WTC11 (cell line): ENCODE measurements at regions not wholly inside any gene's neighbourhood (a gene's known extent, or its start where the extent isn't known, plus 50 kb on each side); places are given as distances from the start of the nearest gene placed in this dataset.

Source experiments
- ATAC-seq: fragments of 200-7000 bp; cut with Tn5 transposase; 2 replicates; pipeline ENCODE4 v1.10.0; 2021; ENCODE audit warnings: mild to moderate bottlenecking, moderate library complexity
- CTCF ChIA-PET: fragments of 300-600 bp; sonication (Branson Sonifier 250); formaldehyde crosslinking; loops from one replicate; lab custom pipeline; 2021; ENCODE audit warnings: antibody characterized with exemption; lab: Charles Lee
- POLR2A ChIA-PET: fragments of 350-600 bp; sonication (Branson Sonifier 250); formaldehyde crosslinking; loops from one replicate; lab custom pipeline; 2021; ENCODE audit warnings: antibody characterized with exemption; lab: Charles Lee
- DNase-seq: peaks from one replicate; pipeline ENCODE4 v3.0.0; 2021; ENCODE audit warnings: low spot score
- H3K27ac Mint-ChIP-seq: 2 replicates; pipeline ENCODE4 v1.8.0; 2021; ENCODE audit warnings: mixed read lengths
- H3K27me3 Mint-ChIP-seq: 2 replicates; pipeline ENCODE4 v1.8.0; 2021; ENCODE audit warnings: low read depth, mild to moderate bottlenecking, moderate library complexity, mixed read lengths
- H3K36me3 Mint-ChIP-seq: 2 replicates; pipeline ENCODE4 v1.8.0; 2021; ENCODE audit warnings: mixed read lengths
- H3K4me1 Mint-ChIP-seq: 2 replicates; pipeline ENCODE4 v1.8.0; 2022; ENCODE audit warnings: mixed read lengths
- H3K4me3 Mint-ChIP-seq: 2 replicates; pipeline ENCODE4 v1.8.0; 2021; ENCODE audit warnings: mild to moderate bottlenecking, moderate library complexity, mixed read lengths
- H3K9me3 Mint-ChIP-seq: 2 replicates; pipeline ENCODE4 v1.8.0; 2021; ENCODE audit warnings: mixed read lengths
- ELF4 ChIP-seq: sonication (generic); formaldehyde crosslinking; IDR thresholded peaks from 2 replicates; pipeline ENCODE4 v1.8.1; 2022; ENCODE audit warnings: low read depth, mild to moderate bottlenecking, moderate library complexity, missing genetic modification reagents
- EMX1 ChIP-seq: fragments of 250-450 bp; sonication (Bioruptor Pico); IDR thresholded peaks from 2 replicates; pipeline ENCODE4 v1.8.0; 2021; ENCODE audit warnings: mild to moderate bottlenecking
- ESRRA ChIP-seq: sonication (generic); formaldehyde crosslinking; IDR thresholded peaks from 2 replicates; pipeline ENCODE4 v1.8.1; 2022; ENCODE audit warnings: mild to moderate bottlenecking, missing genetic modification reagents, borderline replicate concordance
- GTF2I ChIP-seq: fragments of 250-450 bp; sonication (Bioruptor Pico); conservative IDR thresholded peaks from 2 replicates; pipeline ENCODE4 v1.4.0; 2021; ENCODE audit warnings: mild to moderate bottlenecking
- HMGA2 ChIP-seq: fragments of 250-450 bp; sonication (Bioruptor Pico); IDR thresholded peaks from 2 replicates; pipeline ENCODE4 v1.4.0; 2021; ENCODE audit warnings: mild to moderate bottlenecking, moderate library complexity
- IRF2 ChIP-seq: sonication (generic); formaldehyde crosslinking; IDR thresholded peaks from 2 replicates; pipeline ENCODE4 v1.8.0; 2022; ENCODE audit warnings: low read depth, missing genetic modification reagents, borderline replicate concordance
- JAZF1 ChIP-seq: fragments of 250-450 bp; sonication (Bioruptor Pico); IDR thresholded peaks from 2 replicates; pipeline ENCODE4 v1.9.0; 2021; ENCODE audit warnings: moderate library complexity, mild to moderate bottlenecking, inconsistent platforms
- KAT7 ChIP-seq: sonication (generic); formaldehyde crosslinking; IDR thresholded peaks from 2 replicates; pipeline ENCODE4 v1.8.1; 2023; ENCODE audit warnings: missing genetic modification reagents, mild to moderate bottlenecking, borderline replicate concordance
- MYBL2 ChIP-seq: sonication (generic); formaldehyde crosslinking; IDR thresholded peaks from 2 replicates; pipeline ENCODE4 v1.8.1; 2023; ENCODE audit warnings: mild to moderate bottlenecking, moderate library complexity, missing genetic modification reagents
- NFYB ChIP-seq: sonication (generic); formaldehyde crosslinking; conservative IDR thresholded peaks from 2 replicates; pipeline ENCODE4 v1.8.0; 2022; ENCODE audit warnings: low read depth, missing genetic modification reagents
- NR2C2 ChIP-seq: sonication (generic); formaldehyde crosslinking; IDR thresholded peaks from 2 replicates; pipeline ENCODE4 v1.8.0; 2022; ENCODE audit warnings: mild to moderate bottlenecking, missing genetic modification reagents
- ZBTB21 ChIP-seq: sonication (generic); formaldehyde crosslinking; IDR thresholded peaks from 2 replicates; pipeline ENCODE4 v1.8.1; 2023; ENCODE audit warnings: mild to moderate bottlenecking, missing genetic modification reagents, borderline replicate concordance
- ZNF263 ChIP-seq: sonication (generic); formaldehyde crosslinking; IDR thresholded peaks from 2 replicates; pipeline ENCODE4 v1.8.1; 2022; ENCODE audit warnings: low read depth, mild to moderate bottlenecking, moderate library complexity, missing genetic modification reagents
- TF ChIP-seq, protein P1 (sequence below): sonication (generic); formaldehyde crosslinking; IDR thresholded peaks from 2 replicates; pipeline ENCODE4 v1.8.0; 2023; ENCODE audit warnings: mild to moderate bottlenecking, missing genetic modification reagents
- TF ChIP-seq, protein P2 (sequence below): sonication (generic); formaldehyde crosslinking; IDR thresholded peaks from 2 replicates; pipeline ENCODE4 v1.8.1; 2022; ENCODE audit warnings: mild to moderate bottlenecking, missing genetic modification reagents, moderate library complexity, borderline replicate concordance
- TF ChIP-seq, protein P3 (sequence below): fragments of 200-600 bp; IDR thresholded peaks from 2 replicates; pipeline ENCODE4 v1.8.0; 2022; ENCODE audit warnings: antibody characterized with exemption
- TF ChIP-seq, protein P4 (sequence below): sonication (generic); formaldehyde crosslinking; IDR thresholded peaks from 2 replicates; pipeline ENCODE4 v1.8.1; 2022; ENCODE audit warnings: missing genetic modification reagents, borderline replicate concordance
- TF ChIP-seq, protein P5 (sequence below): sonication (generic); formaldehyde crosslinking; IDR thresholded peaks from 2 replicates; pipeline ENCODE4 v1.8.0; 2022; ENCODE audit warnings: mild to moderate bottlenecking, missing genetic modification reagents
- TF ChIP-seq, protein P6 (sequence below): sonication (generic); formaldehyde crosslinking; IDR thresholded peaks from 2 replicates; pipeline ENCODE4 v1.8.0; 2022; ENCODE audit warnings: missing genetic modification reagents

DNA sequence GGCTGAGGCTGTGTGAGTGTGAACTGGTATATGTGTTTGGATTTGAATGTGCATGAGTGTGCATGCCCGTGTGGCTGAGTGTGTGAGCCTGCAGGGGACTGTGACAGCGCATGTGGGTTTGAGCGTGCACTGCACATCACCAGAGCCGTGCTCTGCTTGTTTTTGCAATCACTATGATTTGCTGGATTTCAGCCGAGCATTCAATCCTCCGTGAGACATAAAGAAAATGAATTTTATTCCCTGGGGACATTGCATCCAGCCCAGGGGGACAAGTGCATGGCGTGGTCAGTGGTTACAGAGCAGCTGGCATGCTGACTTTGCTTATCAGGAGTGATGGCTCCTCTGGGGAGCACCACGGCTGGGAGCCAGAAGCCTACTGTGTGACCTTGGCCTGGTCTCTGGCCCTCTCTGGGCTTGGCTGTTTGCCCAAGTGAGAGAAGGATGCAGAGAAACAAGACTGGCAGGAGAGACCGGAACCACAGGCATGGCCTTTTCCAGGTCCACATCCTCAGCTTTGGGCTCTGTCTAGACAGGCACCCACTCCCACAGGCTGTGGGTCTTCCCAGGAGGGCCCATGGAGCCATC is 160.2 kb upstream of the UNC5B start (continued):
- TF ChIP-seq, protein P1, sequence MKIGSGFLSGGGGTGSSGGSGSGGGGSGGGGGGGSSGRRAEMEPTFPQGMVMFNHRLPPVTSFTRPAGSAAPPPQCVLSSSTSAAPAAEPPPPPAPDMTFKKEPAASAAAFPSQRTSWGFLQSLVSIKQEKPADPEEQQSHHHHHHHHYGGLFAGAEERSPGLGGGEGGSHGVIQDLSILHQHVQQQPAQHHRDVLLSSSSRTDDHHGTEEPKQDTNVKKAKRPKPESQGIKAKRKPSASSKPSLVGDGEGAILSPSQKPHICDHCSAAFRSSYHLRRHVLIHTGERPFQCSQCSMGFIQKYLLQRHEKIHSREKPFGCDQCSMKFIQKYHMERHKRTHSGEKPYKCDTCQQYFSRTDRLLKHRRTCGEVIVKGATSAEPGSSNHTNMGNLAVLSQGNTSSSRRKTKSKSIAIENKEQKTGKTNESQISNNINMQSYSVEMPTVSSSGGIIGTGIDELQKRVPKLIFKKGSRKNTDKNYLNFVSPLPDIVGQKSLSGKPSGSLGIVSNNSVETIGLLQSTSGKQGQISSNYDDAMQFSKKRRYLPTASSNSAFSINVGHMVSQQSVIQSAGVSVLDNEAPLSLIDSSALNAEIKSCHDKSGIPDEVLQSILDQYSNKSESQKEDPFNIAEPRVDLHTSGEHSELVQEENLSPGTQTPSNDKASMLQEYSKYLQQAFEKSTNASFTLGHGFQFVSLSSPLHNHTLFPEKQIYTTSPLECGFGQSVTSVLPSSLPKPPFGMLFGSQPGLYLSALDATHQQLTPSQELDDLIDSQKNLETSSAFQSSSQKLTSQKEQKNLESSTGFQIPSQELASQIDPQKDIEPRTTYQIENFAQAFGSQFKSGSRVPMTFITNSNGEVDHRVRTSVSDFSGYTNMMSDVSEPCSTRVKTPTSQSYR: no peak
- TF ChIP-seq, protein P2, sequence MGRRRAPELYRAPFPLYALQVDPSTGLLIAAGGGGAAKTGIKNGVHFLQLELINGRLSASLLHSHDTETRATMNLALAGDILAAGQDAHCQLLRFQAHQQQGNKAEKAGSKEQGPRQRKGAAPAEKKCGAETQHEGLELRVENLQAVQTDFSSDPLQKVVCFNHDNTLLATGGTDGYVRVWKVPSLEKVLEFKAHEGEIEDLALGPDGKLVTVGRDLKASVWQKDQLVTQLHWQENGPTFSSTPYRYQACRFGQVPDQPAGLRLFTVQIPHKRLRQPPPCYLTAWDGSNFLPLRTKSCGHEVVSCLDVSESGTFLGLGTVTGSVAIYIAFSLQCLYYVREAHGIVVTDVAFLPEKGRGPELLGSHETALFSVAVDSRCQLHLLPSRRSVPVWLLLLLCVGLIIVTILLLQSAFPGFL (CRISPR knock-in tag): no peak
- TF ChIP-seq EMX1 (CRISPR knock-in tag): no peak
- TF ChIP-seq, protein P3, sequence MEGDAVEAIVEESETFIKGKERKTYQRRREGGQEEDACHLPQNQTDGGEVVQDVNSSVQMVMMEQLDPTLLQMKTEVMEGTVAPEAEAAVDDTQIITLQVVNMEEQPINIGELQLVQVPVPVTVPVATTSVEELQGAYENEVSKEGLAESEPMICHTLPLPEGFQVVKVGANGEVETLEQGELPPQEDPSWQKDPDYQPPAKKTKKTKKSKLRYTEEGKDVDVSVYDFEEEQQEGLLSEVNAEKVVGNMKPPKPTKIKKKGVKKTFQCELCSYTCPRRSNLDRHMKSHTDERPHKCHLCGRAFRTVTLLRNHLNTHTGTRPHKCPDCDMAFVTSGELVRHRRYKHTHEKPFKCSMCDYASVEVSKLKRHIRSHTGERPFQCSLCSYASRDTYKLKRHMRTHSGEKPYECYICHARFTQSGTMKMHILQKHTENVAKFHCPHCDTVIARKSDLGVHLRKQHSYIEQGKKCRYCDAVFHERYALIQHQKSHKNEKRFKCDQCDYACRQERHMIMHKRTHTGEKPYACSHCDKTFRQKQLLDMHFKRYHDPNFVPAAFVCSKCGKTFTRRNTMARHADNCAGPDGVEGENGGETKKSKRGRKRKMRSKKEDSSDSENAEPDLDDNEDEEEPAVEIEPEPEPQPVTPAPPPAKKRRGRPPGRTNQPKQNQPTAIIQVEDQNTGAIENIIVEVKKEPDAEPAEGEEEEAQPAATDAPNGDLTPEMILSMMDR: no peak
- no peak for TF ChIP-seq ZNF263
- TF ChIP-seq ELF4 (CRISPR knock-in tag): no peak
- TF ChIP-seq, all 79 proteins: peak for 0

DNA sequence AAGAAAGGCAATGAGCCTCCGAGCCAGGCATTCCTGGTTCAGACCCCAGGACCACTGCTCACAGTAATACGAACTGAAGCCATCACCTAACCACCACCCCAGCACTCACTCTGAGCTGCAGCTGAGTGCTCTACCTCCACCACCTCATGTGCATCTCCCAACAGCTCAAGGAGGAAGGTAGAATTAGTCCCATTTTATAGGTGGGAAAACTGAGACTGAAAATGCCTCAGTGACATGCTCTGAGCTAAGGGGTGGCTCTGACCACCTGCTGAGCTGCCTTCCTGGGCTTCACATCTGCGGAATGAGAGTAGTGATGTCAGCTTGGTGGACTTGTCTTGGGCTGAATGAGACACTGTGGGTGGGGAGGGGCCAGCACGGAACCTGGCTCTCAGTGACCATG is 159.7 kb upstream of the UNC5B start:
- H3K27ac Mint-ChIP-seq: no peak overlapping the region
- POLR2A ChIA-PET: no interaction called here
- no peak overlapping the region for H3K4me3 Mint-ChIP-seq
- H3K9me3 Mint-ChIP-seq: no peaks in the 10 kb centered on the region
- H3K36me3 Mint-ChIP-seq: no peaks in the 10 kb centered on the region
- no peaks in the 10 kb centered on the region for H3K27me3 Mint-ChIP-seq
- TF ChIP-seq MYBL2 (CRISPR knock-in tag): no peak
- no peak for TF ChIP-seq ESRRA (CRISPR knock-in tag)
- no peak for TF ChIP-seq ZBTB21 (CRISPR knock-in tag)
- TF ChIP-seq, protein P4, sequence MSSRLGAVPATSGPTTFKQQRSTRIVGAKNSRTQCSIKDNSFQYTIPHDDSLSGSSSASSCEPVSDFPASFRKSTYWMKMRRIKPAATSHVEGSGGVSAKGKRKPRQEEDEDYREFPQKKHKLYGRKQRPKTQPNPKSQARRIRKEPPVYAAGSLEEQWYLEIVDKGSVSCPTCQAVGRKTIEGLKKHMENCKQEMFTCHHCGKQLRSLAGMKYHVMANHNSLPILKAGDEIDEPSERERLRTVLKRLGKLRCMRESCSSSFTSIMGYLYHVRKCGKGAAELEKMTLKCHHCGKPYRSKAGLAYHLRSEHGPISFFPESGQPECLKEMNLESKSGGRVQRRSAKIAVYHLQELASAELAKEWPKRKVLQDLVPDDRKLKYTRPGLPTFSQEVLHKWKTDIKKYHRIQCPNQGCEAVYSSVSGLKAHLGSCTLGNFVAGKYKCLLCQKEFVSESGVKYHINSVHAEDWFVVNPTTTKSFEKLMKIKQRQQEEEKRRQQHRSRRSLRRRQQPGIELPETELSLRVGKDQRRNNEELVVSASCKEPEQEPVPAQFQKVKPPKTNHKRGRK (CRISPR knock-in tag): no peak
- CTCF ChIA-PET: interaction anchor here (1.0 to 2.6 kb wide), 2 partner anchors 11 to 19 kb away, joined by 3 to 9 read pairs; no protein-coding TSS in a partner anchor
- no peak for DNase-seq
- H3K4me1 Mint-ChIP-seq: no peaks in the 10 kb centered on the region
- ATAC-seq: no peak

DNA sequence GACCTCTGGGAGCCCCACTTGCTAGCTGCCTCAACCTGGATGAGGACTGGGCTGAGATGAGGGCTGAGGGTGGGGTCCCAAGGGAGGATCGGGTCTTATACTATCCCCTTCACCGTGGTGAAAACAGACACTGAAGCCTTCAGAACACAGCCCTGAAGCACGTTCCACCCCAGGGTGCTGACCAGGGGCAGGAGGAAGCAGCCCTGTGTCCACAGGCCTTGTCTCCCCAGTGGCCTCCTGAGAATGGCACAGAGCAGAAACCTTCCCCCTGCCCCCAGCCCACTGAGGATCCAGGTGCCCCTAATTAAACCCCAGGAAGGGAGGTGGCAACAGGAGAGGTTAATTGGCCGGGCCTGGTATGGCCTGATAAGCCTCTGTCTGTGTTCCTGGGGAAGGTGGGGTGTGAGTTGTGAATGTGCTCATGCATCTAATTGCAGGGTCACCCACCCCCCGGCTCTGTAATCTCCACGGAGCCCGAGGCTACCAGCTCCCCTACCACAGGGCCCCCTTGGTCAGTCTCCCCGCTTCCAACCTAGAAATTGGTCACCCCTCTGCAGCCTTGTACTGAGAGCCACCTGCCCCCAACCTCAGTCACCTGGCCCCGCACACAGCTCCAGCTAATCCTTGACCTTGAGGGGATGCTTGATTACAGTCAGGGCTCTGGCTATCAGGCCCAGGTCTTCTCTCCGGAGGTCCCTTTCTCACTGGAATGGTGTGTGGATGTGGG is 159.0 kb upstream of the UNC5B start:
- Mint-ChIP-seq H3K36me3 (no peaks in the 10 kb centered on the region), H3K4me1 (no peaks in the 10 kb centered on the region), H3K9me3 (no peaks in the 10 kb centered on the region), H3K27ac (no peak overlapping the region), H3K27me3 (no peaks in the 10 kb centered on the region), H3K4me3 (no peak overlapping the region)
- ATAC-seq (no peak), DNase-seq (no peak)
- CTCF ChIA-PET: interaction anchor here (1.0 to 2.6 kb wide), 2 partner anchors 11 to 20 kb away, joined by 3 to 9 read pairs; no protein-coding TSS in a partner anchor
- TF ChIP-seq, protein P5, sequence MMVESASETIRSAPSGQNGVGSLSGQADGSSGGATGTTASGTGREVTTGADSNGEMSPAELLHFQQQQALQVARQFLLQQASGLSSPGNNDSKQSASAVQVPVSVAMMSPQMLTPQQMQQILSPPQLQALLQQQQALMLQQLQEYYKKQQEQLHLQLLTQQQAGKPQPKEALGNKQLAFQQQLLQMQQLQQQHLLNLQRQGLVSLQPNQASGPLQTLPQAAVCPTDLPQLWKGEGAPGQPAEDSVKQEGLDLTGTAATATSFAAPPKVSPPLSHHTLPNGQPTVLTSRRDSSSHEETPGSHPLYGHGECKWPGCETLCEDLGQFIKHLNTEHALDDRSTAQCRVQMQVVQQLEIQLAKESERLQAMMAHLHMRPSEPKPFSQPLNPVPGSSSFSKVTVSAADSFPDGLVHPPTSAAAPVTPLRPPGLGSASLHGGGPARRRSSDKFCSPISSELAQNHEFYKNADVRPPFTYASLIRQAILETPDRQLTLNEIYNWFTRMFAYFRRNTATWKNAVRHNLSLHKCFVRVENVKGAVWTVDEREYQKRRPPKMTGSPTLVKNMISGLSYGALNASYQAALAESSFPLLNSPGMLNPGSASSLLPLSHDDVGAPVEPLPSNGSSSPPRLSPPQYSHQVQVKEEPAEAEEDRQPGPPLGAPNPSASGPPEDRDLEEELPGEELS: no peak
- no peak for TF ChIP-seq NR2C2 (CRISPR knock-in tag)
- no peak for TF ChIP-seq KAT7 (CRISPR knock-in tag)
- TF ChIP-seq ESRRA (CRISPR knock-in tag): no peak
- TF ChIP-seq JAZF1 (CRISPR knock-in tag): no peak
- no peak for TF ChIP-seq GTF2I
- no peak for TF ChIP-seq EMX1 (CRISPR knock-in tag)
- no peak for TF ChIP-seq HMGA2 (CRISPR knock-in tag)
- TF ChIP-seq, protein P6, sequence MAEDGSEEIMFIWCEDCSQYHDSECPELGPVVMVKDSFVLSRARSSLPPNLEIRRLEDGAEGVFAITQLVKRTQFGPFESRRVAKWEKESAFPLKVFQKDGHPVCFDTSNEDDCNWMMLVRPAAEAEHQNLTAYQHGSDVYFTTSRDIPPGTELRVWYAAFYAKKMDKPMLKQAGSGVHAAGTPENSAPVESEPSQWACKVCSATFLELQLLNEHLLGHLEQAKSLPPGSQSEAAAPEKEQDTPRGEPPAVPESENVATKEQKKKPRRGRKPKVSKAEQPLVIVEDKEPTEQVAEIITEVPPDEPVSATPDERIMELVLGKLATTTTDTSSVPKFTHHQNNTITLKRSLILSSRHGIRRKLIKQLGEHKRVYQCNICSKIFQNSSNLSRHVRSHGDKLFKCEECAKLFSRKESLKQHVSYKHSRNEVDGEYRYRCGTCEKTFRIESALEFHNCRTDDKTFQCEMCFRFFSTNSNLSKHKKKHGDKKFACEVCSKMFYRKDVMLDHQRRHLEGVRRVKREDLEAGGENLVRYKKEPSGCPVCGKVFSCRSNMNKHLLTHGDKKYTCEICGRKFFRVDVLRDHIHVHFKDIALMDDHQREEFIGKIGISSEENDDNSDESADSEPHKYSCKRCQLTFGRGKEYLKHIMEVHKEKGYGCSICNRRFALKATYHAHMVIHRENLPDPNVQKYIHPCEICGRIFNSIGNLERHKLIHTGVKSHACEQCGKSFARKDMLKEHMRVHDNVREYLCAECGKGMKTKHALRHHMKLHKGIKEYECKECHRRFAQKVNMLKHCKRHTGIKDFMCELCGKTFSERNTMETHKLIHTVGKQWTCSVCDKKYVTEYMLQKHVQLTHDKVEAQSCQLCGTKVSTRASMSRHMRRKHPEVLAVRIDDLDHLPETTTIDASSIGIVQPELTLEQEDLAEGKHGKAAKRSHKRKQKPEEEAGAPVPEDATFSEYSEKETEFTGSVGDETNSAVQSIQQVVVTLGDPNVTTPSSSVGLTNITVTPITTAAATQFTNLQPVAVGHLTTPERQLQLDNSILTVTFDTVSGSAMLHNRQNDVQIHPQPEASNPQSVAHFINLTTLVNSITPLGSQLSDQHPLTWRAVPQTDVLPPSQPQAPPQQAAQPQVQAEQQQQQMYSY (CRISPR knock-in tag): no peak
- no peak for TF ChIP-seq NFYB (CRISPR knock-in tag)
- TF ChIP-seq IRF2 (CRISPR knock-in tag): no peak
- POLR2A ChIA-PET: no interaction called here
